ENCODE measurements at regions not wholly inside any gene's neighbourhood (a gene's known extent, or its start where the extent isn't known, plus 50 kb on each side); places are given as distances from the start of the nearest gene placed in this dataset.

DNA sequence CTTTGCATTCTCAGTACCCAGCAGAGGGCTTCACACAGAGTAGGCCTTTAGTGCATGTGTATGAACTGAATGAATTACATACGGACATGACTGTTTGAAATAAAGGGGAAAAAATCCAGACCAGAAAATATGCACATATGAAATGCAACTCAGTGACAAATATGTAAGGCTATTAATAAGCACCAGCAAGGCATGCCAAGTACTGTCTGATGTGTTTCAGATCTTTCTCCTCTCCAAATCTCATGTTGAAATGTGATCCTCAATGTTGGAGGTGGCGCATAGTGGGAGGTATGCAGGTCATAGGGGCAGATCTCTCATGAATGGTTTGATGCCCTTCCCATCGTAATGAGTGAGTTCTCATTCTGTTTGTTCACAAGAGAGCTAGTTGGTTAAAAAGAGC, 87.3 kb upstream of the TOMM7 start:
- DNase-seq = no peak

GRCh38 chr7:22907805-22908204, 85.2 kb upstream of the TOMM7 start:
- no peak for DNase-seq

GRCh38 chr7:22900784-22901183, 78.1 kb upstream of the TOMM7 start:
- no peak for DNase-seq

DNA sequence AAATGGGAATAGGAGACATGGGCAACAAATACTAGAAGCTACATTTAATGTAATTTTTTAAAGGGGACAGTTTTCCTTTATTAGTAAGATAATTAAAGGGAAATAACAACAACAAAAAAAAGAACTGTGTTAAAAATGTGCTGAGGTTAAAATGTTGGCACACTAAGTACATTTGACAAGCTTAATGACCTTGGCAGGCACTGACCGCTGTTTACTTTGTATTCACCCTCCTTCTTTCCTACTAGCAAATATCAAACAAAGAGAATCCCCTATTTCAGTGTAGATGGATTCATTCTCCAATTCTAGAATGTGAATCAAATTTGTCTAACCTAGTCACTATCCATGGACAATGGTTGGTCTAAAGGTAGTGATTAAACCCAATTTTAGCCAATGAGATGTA, 77.5 kb upstream of the TOMM7 start:
- DNase-seq = no peak

DNA sequence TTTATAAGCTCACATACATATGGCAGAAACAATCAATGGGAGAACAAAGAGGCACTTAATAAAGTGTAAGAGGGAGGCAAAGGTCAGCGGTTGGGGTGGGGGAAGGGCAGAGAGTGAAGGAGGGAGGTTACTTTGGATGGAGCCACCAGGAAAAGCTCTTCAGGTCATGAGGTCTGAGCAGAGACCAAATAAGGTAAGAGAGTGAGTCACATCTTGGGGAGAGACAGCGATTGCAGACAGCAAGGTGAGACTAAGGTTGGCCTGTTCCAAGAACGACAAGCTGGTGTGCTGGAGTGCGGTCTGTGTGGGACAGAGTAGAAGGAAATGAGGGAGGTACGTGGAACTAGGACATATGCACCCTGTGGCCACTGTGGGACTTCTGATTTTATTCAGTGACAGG, 74.3 kb upstream of the TOMM7 start:
- no peak for DNase-seq

DNA sequence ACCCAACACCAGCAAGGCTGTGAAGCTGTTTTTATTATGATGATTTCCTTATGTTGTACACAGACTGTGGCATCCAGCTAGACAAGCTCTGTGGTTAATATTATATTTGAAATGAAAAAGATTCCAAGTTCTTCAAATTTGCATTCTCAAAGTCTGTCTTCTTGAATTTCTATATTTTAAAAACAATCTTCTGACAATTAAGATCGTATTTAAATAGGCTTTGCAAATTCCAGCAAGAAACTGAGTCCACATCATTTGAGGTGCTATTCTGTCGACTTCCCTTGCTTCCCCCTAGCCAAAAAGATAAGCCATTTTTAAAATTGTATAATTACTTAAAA, 73.1 kb upstream of the TOMM7 start:
- DNase-seq = no peak

- no peak for DNase-seq
Observed at GRCh38 chr7:22895140-22895827, 72.6 kb upstream of the TOMM7 start.

DNA sequence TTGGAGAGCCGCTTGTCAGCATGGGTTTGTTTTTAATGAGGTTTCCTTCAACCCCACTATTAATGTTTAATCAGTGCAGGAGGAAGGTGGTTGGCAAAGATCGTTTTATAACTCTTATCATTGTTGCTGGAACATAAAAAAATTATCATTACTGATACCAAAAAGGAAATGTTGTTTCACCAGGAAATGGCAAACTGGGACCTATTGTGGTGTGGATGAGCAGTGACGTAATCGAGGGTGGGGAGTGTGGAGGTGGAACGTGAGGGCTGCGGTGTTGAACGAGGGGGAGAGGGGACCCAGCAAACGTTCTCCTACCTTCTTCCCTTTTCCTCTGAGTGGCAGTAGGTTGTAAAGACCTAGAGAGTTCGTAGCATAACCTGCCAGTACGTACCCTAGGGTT, 71.9 kb upstream of the TOMM7 start:
- DNase-seq = no peak

- DNase-seq = no peak
Observed at GRCh38 chr7:22890773-22891172, 68.1 kb upstream of the TOMM7 start.

DNA sequence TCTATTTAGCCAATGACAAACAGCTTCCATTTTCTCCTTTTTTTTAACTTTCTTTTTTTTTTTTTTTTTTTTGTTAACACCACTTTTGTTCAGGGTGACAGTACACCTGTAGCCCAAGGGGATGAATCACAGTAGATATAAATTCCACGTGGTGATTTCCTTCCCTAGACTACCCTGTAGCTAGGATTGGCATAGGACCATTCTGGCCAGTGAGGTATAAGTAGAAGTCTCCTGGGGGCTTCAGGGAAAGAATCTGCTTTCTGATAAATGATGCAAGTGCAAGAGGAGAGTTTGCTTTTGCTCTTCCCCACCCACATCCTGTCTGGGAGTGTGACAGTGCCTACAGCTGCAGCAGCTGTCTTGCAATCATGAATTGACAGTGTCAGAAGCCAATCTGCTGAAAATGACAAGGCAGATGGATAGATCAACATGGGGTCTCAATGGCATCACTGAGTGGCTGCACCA, 63.2 kb upstream of the TOMM7 start:
- DNase-seq = peak; percentile 79

- no peak for DNase-seq
Observed at GRCh38 chr7:22884911-22885788, 62.5 kb upstream of the TOMM7 start.

DNA sequence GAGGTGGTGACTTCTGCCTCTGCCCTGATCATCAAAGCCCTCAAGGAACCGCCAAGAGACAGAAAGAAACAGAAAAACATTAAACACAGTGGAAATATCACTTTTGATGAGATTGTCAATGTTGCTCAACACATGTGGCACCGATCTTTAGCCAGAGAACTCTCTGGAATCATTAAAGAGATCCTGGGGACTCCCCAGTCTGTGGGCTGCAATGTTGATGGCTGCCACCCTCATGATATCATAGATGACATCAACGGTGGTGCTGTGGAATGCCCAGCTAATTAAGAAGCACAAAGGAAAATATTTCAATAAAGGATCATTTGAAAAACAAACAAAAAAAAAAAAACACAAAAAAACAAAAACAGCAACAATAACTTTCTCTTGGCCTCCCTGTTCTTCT, 59.5 kb upstream of the TOMM7 start:
- no peak for DNase-seq

DNA sequence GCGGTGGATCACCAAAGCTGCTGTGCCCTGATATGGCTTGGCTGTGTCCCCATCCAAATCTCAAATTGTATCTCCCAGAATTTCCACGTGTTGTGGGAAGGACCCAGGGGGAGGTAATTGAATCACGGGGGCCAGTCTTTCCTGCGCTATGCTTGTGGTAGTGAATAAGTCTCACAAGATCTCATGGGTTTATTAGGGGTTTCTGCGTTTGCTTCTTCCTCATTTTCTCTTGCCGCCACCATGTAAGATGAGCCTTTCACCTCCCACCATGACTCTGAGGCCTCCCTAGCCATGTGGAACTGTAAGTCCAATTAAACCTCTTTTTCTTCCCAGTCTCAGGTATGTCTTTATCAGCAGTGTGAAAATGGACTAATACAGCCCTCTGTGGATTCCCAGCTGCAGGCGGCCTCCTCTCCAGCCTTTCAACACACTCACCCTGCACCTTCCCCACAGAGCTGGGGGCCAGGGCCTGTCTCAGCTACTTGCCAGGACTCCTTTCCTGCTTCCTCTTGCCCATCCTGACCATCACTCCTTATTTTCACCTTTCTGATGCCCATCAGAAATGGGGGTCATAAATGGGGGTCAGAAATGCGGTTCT, 57.2 kb upstream of the TOMM7 start:
- DNase-seq = no peak

DNA sequence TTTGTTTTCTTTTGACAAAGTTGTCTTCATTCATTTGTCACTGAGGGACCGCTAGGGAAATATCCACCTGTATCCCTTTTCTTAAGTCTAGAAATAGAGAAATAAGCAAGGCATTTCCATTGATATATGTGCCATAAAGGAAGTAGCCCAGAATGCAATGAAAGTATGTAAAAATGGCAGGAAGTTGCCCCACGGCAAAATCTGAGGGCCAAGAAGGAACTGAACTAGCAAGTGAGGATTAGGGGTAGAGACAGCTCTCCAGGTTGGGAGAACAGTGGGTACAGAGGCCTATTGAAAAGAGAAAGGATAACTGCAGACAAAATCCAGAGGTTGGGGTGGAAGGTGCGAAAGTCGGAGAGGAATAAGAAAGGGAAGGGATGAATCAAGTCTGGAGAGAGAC, 56.6 kb upstream of the TOMM7 start:
- no peak for DNase-seq

GRCh38 chr7:22876986-22877729, 54.5 kb upstream of the TOMM7 start:
- no peak for DNase-seq

DNA sequence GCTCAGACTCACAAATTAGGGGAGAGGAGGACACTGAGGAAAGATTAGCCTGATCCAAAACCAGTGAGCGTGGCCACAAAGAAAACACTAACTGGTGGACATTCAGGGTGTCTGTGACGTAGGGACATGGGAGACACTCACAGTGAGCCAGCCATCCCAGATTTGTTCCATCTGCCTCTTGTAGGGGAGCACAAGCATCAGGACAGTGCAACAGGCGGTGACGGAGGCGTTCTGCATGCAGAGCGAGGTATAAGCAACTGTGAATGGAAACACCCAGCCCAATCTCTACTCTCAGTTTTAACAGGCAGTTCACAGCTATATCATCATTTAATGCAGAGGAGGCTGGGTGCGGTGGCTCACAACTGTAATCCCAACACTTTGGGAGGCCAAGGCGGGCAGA, 52.8 kb upstream of the TOMM7 start:
- DNase-seq = no peak

GRCh38 chr7:22874904-22875303, 52.3 kb upstream of the TOMM7 start:
- DNase-seq = no peak

Measured in activated effector memory CD4-positive, alpha-beta T cell treated with anti-CD3 and anti-CD28 coated beads, Interleukin-2, amount 50 U/mL, for 16 hours (primary cell).